SK-N-MC (cell line): ENCODE measurements at regions not wholly inside any gene's neighbourhood (a gene's known extent, or its start where the extent isn't known, plus 50 kb on each side); places are given as distances from the start of the nearest gene placed in this dataset.

ENCODE experiments used
- EZH2 ChIP-seq: fragments of 200-600 bp; sonication (generic); IDR thresholded peaks from one replicate; pipeline ENCODE4 v1.6.1; 2017; ENCODE audit warnings: antibody characterized with exemption
- FOXP2 ChIP-seq: optimal IDR thresholded peaks from 2 replicates; pipeline ENCODE3; 2011; ENCODE audit warnings: mild to moderate bottlenecking, moderate library complexity; ENCODE audit not compliant: insufficient read depth; ENCODE audit errors: extremely low read length, control extremely low read depth
- POLR2AphosphoS5 ChIP-seq: IDR thresholded peaks from 2 replicates; pipeline ENCODE4 v1.6.1; 2012; ENCODE audit warnings: mild to moderate bottlenecking, low read depth, low read length, borderline replicate concordance

DNA sequence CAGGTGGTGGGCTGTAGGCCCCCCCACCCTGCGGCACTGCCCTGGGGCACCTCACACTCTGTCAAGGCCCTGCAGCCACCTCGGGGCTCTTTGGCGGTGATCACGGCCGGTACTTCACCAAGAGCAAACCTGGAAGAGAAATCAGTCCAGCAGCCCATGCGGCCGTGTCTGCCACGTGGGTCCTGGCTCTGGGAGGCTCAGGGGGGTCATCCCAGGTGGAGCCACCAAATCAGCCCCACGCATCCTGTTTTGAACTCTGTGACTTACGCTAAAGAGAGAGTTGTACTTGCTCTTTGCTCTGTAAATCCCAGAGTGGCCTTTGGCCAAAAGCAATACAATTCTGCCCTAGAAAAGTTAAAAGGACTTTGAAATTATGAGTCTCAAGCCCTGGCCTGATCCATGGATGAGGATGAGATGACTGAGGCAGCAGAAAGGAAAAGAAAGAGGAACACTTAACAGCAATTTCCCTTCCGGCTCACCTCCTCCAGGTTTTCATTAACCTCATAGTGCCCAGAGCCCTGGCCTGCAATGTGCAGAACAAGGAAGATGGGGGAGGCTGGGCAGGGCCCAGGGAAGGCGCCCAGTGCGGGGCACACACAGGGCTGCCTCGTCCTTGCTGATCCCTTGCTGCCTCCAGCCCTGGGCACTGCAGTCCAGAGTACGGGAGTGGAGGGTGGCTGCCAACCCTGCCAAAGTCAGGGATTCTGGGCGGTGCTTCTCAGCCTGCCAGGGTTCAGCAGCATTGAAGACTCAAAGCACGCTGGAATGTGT, 337.0 kb downstream of the MATN1 start:
- TF ChIP-seq POLR2AphosphoS5 (no peak), EZH2 (no peak), FOXP2 (no peak)
